GM12892 (cell line): ENCODE measurements at regions not wholly inside any gene's neighbourhood (a gene's known extent, or its start where the extent isn't known, plus 50 kb on each side); places are given as distances from the start of the nearest gene placed in this dataset.

Source experiments
- DNase-seq: peaks from one replicate; pipeline ENCODE4 v3.0.0; 2011; ENCODE audit not compliant: insufficient read length
- FAIRE-seq: peaks from 2 replicates; lab custom pipeline; 2011; peaks lifted over from hg19 to GRCh38; lab: Jason Lieb, UNC
- POLR2A ChIP-seq: IDR thresholded peaks from 2 replicates; pipeline ENCODE4 v1.6.1; 2011; ENCODE audit warnings: low read depth, low read length, control low read depth
- POLR2AphosphoS5 ChIP-seq: IDR thresholded peaks from 2 replicates; pipeline ENCODE4 v1.6.1; 2011; ENCODE audit warnings: low read depth, low read length, control low read depth
- TAF1 ChIP-seq: IDR thresholded peaks from 2 replicates; pipeline ENCODE4 v1.6.1; 2011; ENCODE audit warnings: low read depth, mild to moderate bottlenecking, control low read depth, low read length, borderline replicate concordance

GRCh38 chr5:133679534-133679933 lies 67.2 kb upstream of the FSTL4 start:
- DNase-seq = no peak
- FAIRE-seq = no peak
- no peak for TF ChIP-seq POLR2AphosphoS5
- no peak for TF ChIP-seq POLR2A
- TF ChIP-seq TAF1 = no peak

GRCh38 chr5:133675376-133676154 lies 63.2 kb upstream of the FSTL4 start:
- FAIRE-seq = no peak
- DNase-seq = no peak

GRCh38 chr5:133670336-133670735 lies 58.0 kb upstream of the FSTL4 start:
- TF ChIP-seq TAF1 (no peak), POLR2A (no peak), POLR2AphosphoS5 (no peak)
- FAIRE-seq (no peak), DNase-seq (no peak)

More at GRCh38 chr5:133675376-133676154, 63.2 kb upstream of the FSTL4 start:
- TF ChIP-seq POLR2AphosphoS5 = no peak
- no peak for TF ChIP-seq POLR2A
- TF ChIP-seq TAF1 = no peak

GRCh38 chr5:133669472-133669871 lies 57.1 kb upstream of the FSTL4 start:
- DNase-seq (no peak), FAIRE-seq (no peak)
- TF ChIP-seq TAF1 (no peak), POLR2AphosphoS5 (no peak), POLR2A (no peak)

- DNase-seq (no peak), FAIRE-seq (no peak)
- TF ChIP-seq TAF1 = no peak
- no peak for TF ChIP-seq POLR2AphosphoS5
- TF ChIP-seq POLR2A = no peak
Measured at GRCh38 chr5:133668458-133668857, 56.1 kb upstream of the FSTL4 start.

GRCh38 chr5:133667217-133667616 lies 54.9 kb upstream of the FSTL4 start:
- DNase-seq = no peak
- FAIRE-seq = no peak
- TF ChIP-seq POLR2A (no peak), TAF1 (no peak), POLR2AphosphoS5 (no peak)

- DNase-seq (no peak), FAIRE-seq (no peak)
- no peak for TF ChIP-seq POLR2AphosphoS5
- no peak for TF ChIP-seq POLR2A
- TF ChIP-seq TAF1 = no peak
Measured at GRCh38 chr5:133665571-133665970, 53.2 kb upstream of the FSTL4 start.

GRCh38 chr5:133664422-133664821 lies 52.1 kb upstream of the FSTL4 start:
- FAIRE-seq = no peak

GRCh38 chr5:133663397-133664054 lies 51.2 kb upstream of the FSTL4 start:
- FAIRE-seq = no peak
- TF ChIP-seq POLR2A = no peak
- no peak for TF ChIP-seq POLR2AphosphoS5
- no peak for TF ChIP-seq TAF1

More at GRCh38 chr5:133664422-133664821, 52.1 kb upstream of the FSTL4 start:
- no peak for DNase-seq
- TF ChIP-seq POLR2A (no peak), TAF1 (no peak)

GRCh38 chr5:133662578-133662977 lies 50.2 kb upstream of the FSTL4 start:
- TF ChIP-seq TAF1 = no peak
- TF ChIP-seq POLR2AphosphoS5 = no peak
- no peak for TF ChIP-seq POLR2A
- DNase-seq (no peak), FAIRE-seq (no peak)

More at GRCh38 chr5:133663397-133664054, 51.2 kb upstream of the FSTL4 start:
- DNase-seq = no peak
